ENCODE measurements at regions not wholly inside any gene's neighbourhood (a gene's known extent, or its start where the extent isn't known, plus 50 kb on each side); places are given as distances from the start of the nearest gene placed in this dataset.

DNA sequence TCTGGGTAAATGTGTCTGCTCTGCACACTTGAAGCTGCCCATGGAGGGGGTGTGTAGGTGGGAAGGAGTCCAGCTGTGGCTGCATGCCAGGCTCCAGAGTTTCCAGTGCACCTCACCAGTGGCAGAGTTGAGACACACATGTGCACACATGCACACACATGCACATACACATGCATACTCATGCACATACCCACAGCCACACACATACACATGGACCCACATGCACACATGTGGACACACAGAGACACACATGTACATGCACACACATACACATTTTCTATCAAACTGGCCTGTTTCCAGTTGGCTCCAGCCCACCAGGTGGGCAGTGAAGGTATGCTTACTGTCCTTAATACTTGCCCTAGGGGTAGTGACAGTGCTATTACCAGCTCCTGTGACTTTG is 99.7 kb downstream of the RAMP3 start:
- no peaks in the 10 kb centered on the region for H3K4me1 Mint-ChIP-seq (ENCODE audit: low read depth, unreplicated experiment)
- H3K9me3 ChIP-seq = no peaks in the 10 kb centered on the region
- H3K9me3 Mint-ChIP-seq (ENCODE audit: unreplicated experiment) = peaks cover 5% of the 10 kb centered on the region
- TF ChIP-seq, protein P1, sequence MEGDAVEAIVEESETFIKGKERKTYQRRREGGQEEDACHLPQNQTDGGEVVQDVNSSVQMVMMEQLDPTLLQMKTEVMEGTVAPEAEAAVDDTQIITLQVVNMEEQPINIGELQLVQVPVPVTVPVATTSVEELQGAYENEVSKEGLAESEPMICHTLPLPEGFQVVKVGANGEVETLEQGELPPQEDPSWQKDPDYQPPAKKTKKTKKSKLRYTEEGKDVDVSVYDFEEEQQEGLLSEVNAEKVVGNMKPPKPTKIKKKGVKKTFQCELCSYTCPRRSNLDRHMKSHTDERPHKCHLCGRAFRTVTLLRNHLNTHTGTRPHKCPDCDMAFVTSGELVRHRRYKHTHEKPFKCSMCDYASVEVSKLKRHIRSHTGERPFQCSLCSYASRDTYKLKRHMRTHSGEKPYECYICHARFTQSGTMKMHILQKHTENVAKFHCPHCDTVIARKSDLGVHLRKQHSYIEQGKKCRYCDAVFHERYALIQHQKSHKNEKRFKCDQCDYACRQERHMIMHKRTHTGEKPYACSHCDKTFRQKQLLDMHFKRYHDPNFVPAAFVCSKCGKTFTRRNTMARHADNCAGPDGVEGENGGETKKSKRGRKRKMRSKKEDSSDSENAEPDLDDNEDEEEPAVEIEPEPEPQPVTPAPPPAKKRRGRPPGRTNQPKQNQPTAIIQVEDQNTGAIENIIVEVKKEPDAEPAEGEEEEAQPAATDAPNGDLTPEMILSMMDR (IDR thresholded peaks at IDR 0.05; ENCODE audit: insufficient read depth in 1 of 2, low read depth in 1 of 2, low read length in 1 of 2, severe bottlenecking in 1 of 2, unreplicated experiment in 1 of 2) = no peak
- no TSS peak for BruUV-seq (replicated peaks)
- H3K27ac Mint-ChIP-seq (ENCODE audit: unreplicated experiment) = no peak overlapping the region
- H3K36me3 Mint-ChIP-seq (ENCODE audit: insufficient read depth, unreplicated experiment) = no peaks in the 10 kb centered on the region
- peaks cover 2% of the 10 kb centered on the region for H3K27me3 ChIP-seq (replicated peaks; ENCODE audit: control insufficient read depth, insufficient read depth, low read length)
- H3K27me3 Mint-ChIP-seq (ENCODE audit: insufficient read depth, unreplicated experiment) = peaks cover 15% of the 10 kb centered on the region
- no peaks in the 10 kb centered on the region for H3K4me1 ChIP-seq
- H3K4me3 ChIP-seq (ENCODE audit: low read depth, low read length) = no peak overlapping the region
- no peak overlapping the region for H3K4me3 Mint-ChIP-seq (ENCODE audit: unreplicated experiment)
- intact Hi-C loops (cut with micrococcal nuclease; ENCODE audit: unreplicated experiment) = no loop called here
- ChIA-PET POLR2A (no interaction called here), CTCF (no interaction called here)
- no peaks in the 10 kb centered on the region for H3K36me3 ChIP-seq (ENCODE audit: control insufficient read depth, insufficient read depth, low read length)
- DNase-seq = no peak

DNA sequence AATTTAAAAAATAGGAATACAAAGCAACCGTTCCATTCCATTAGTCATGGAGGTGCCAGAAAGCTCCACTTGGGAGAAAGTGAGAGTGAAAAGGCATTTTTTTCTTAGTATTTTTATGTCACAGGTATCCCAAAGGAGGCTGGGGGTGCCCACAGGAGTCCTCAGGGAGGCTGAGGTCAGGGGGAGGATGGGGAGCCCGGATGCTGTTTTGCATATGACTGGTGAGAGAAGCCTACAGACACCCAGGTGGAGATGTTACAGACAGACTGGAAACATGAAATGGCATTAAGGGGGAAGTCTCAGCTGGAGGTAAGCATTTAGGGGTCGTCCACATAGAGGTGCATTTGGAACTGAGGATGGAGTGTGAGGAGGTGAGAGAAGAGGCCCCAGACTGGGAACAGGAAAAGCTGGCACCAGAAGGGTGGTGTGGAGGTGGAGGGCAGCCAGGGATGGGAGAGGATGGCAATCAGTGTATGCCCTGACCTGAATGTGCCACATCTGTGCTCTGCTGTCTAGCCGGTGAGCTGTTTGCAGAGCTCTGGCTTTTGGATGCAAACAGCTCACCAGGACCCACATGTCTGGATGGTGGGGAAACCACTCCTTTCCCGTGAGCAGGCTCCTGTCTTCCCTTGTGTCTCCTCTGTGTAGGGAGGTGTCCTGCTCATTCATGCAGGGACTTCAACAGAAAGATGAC is 101.1 kb downstream of the RAMP3 start:
- Mint-ChIP-seq H3K27ac (ENCODE audit: unreplicated experiment) (no peak overlapping the region), H3K36me3 (ENCODE audit: insufficient read depth, unreplicated experiment) (no peaks in the 10 kb centered on the region), H3K4me1 (ENCODE audit: low read depth, unreplicated experiment) (no peaks in the 10 kb centered on the region), H3K9me3 (ENCODE audit: unreplicated experiment) (peaks cover 19% of the 10 kb centered on the region), H3K4me3 (ENCODE audit: unreplicated experiment) (no peak overlapping the region), H3K27me3 (ENCODE audit: insufficient read depth, unreplicated experiment) (peaks cover 11% of the 10 kb centered on the region)
- Histone ChIP-seq H3K27me3 (replicated peaks; ENCODE audit: control insufficient read depth, insufficient read depth, low read length) (peaks cover 2% of the 10 kb centered on the region), H3K4me1 (no peaks in the 10 kb centered on the region), H3K36me3 (ENCODE audit: control insufficient read depth, insufficient read depth, low read length) (no peaks in the 10 kb centered on the region), H3K9me3 (no peaks in the 10 kb centered on the region), H3K4me3 (ENCODE audit: low read depth, low read length) (no peak overlapping the region)
- ChIA-PET POLR2A (no interaction called here), CTCF (interaction anchor here (1.0 to 1.5 kb wide), 2 partner anchors 41 to 110 kb away, joined by 3 to 4 read pairs; no protein-coding TSS in a partner anchor)
- intact Hi-C loops (cut with micrococcal nuclease; ENCODE audit: unreplicated experiment) = no loop called here
- no TSS peak for BruUV-seq (replicated peaks)
- TF ChIP-seq, protein P1 (IDR thresholded peaks at IDR 0.05; ENCODE audit: insufficient read depth in 1 of 2, low read depth in 1 of 2, low read length in 1 of 2, severe bottlenecking in 1 of 2, unreplicated experiment in 1 of 2) = no peak
- no peak for DNase-seq

DNA sequence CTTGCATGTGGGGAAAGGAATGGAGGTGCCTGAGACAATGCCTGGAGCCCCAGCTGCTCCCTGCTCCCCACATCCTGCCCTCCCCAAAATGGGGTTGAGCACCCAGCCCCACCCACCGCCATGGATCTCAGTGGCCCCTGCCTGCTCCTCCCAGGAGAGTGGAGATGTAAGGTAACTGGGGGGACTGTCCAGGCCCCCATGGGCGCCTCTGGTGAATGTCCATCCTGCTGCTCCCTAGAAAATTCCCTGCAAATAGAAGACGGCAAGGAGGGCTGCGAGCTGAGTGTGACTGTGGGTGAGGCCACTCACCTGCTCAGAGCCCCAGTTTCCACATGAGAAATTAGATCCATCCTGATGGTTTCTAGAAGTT is 101.6 kb downstream of the RAMP3 start:
- TF ChIP-seq, protein P1 (IDR thresholded peaks at IDR 0.05; ENCODE audit: insufficient read depth in 1 of 2, low read depth in 1 of 2, low read length in 1 of 2, severe bottlenecking in 1 of 2, unreplicated experiment in 1 of 2) = no peak
- Mint-ChIP-seq H3K4me3 (ENCODE audit: unreplicated experiment) (no peak overlapping the region), H3K4me1 (ENCODE audit: low read depth, unreplicated experiment) (no peaks in the 10 kb centered on the region), H3K27ac (ENCODE audit: unreplicated experiment) (no peak overlapping the region), H3K9me3 (ENCODE audit: unreplicated experiment) (peaks cover 22% of the 10 kb centered on the region), H3K36me3 (ENCODE audit: insufficient read depth, unreplicated experiment) (no peaks in the 10 kb centered on the region), H3K27me3 (ENCODE audit: insufficient read depth, unreplicated experiment) (peaks cover 11% of the 10 kb centered on the region)
- H3K4me1 ChIP-seq = no peaks in the 10 kb centered on the region
- BruUV-seq (replicated peaks) = no TSS peak
- intact Hi-C loops (cut with micrococcal nuclease; ENCODE audit: unreplicated experiment) = no loop called here
- ChIA-PET POLR2A (no interaction called here), CTCF (interaction anchor here (0.6 to 1.5 kb wide), 3 partner anchors 42 to 161 kb away, joined by 3 to 4 read pairs (median 3); no protein-coding TSS in a partner anchor)
- H3K36me3 ChIP-seq (ENCODE audit: control insufficient read depth, insufficient read depth, low read length) = no peaks in the 10 kb centered on the region
- no peaks in the 10 kb centered on the region for H3K9me3 ChIP-seq
- peaks cover 2% of the 10 kb centered on the region for H3K27me3 ChIP-seq (replicated peaks; ENCODE audit: control insufficient read depth, insufficient read depth, low read length)
- H3K4me3 ChIP-seq (ENCODE audit: low read depth, low read length) = no peak overlapping the region
- DNase-seq = no peak

Data from Caco-2 (cell line).